ENCODE measurements at regions not wholly inside any gene's neighbourhood (a gene's known extent, or its start where the extent isn't known, plus 50 kb on each side); places are given as distances from the start of the nearest gene placed in this dataset.

DNA sequence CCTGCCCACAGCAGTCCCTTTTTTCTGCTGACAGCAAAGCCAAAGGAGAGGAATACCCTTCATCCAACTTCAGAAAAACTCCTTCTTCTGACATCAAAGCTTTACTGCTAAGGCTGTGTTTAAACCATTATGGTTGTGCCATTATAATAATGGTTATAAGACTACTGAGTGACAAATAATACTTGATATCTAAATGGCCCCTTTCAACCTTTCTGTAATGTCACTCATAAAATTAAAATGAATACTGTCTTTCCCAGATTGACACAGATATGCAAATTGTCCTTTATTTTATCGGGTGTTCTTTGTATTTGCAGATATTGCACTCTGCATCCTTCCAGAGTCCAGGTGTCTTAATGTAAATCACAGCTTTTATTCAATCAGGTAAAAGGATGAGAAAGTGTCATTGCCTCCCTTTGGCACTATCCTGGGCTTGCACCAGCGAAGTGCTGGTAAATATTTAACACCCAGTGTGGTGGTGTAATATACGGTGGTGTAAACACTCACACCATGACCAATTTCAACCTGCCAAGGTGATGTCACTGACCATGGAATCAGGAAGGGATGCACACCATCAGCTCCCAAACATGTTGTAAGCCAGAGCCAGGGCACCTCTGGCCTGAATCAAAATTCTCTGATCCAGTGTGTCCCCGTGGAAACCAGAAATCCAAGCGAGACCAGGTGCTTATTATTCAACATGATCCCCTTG is 139.4 kb upstream of the TENM3 start:
- DNase-seq (ENCODE audit: extremely low read depth, low read depth), result no peak
- TF ChIP-seq, protein P1, sequence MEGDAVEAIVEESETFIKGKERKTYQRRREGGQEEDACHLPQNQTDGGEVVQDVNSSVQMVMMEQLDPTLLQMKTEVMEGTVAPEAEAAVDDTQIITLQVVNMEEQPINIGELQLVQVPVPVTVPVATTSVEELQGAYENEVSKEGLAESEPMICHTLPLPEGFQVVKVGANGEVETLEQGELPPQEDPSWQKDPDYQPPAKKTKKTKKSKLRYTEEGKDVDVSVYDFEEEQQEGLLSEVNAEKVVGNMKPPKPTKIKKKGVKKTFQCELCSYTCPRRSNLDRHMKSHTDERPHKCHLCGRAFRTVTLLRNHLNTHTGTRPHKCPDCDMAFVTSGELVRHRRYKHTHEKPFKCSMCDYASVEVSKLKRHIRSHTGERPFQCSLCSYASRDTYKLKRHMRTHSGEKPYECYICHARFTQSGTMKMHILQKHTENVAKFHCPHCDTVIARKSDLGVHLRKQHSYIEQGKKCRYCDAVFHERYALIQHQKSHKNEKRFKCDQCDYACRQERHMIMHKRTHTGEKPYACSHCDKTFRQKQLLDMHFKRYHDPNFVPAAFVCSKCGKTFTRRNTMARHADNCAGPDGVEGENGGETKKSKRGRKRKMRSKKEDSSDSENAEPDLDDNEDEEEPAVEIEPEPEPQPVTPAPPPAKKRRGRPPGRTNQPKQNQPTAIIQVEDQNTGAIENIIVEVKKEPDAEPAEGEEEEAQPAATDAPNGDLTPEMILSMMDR (IDR thresholded peaks at IDR 0.05; ENCODE audit: low read depth, low read length, missing control alignments), result no peak
- H3K4me3 ChIP-seq (replicated peaks; ENCODE audit: low read depth, low read length), result no peak overlapping the region

DNA sequence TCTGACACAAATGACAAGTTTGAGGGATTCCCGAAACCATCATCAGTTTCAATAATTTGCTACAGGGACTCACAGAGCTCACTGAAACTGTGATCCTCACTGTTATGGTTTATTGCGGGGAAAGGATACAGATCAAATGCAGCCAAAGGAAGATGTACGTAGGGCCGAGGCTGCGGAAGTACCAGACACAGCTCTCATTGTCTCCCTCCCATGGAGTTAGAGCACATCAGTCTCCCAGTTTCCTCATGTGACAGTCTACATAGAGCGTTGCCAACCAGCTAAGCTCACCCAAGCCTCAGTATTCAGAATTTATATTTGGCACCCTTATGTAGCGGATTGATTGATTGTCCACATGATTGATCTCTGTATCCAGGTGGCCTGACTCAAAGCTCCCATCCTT is 137.8 kb upstream of the TENM3 start:
- no peak for DNase-seq (ENCODE audit: extremely low read depth, low read depth)
- TF ChIP-seq, protein P1 (IDR thresholded peaks at IDR 0.05; ENCODE audit: low read depth, low read length, missing control alignments), result no peak
- no peak overlapping the region for H3K4me3 ChIP-seq (replicated peaks; ENCODE audit: low read depth, low read length)

DNA sequence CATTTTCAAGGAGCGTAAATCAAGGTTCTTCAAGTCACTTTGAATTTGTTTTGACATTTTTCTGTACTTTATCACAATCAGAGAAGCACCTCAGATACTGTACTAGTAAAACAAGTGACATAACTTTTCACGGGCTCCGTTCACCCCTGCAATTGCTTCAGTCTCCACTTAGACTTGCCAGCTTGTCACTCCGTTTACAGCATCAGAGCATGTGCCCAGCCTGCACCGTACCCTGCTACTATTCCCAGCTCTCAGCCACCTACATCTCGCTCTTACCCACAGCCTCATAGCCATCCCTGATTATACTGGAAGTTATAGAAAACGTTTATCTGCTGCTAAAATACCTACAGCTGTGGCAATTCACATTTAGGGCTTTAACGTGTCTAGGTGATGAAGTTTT is 135.3 kb upstream of the TENM3 start:
- DNase-seq (ENCODE audit: extremely low read depth, low read depth), result no peak
- TF ChIP-seq, protein P1 (IDR thresholded peaks at IDR 0.05; ENCODE audit: low read depth, low read length, missing control alignments), result no peak
- H3K4me3 ChIP-seq (replicated peaks; ENCODE audit: low read depth, low read length), result no peak overlapping the region

DNA sequence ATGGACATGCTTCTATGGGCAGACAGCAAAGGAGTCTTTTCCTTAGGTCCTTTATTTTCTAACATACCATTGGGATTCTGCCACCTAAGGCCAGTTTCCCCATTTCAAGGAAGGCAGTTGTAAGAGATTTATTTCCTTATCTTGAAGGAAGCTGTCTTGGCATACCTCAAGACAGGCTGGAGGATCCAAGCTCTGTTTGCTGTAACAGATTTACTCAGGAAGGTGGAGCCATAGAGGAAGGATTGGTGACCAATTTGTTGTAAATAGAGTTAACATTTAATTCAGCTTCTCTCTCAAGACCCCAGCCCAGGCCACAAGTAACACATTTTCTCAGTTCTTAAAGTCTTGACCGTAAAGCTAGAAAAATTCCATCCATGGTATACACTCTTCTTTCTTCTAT is 131.6 kb upstream of the TENM3 start:
- TF ChIP-seq, protein P1 (IDR thresholded peaks at IDR 0.05; ENCODE audit: low read depth, low read length, missing control alignments), result no peak
- H3K4me3 ChIP-seq (replicated peaks; ENCODE audit: low read depth, low read length), result no peak overlapping the region

DNA sequence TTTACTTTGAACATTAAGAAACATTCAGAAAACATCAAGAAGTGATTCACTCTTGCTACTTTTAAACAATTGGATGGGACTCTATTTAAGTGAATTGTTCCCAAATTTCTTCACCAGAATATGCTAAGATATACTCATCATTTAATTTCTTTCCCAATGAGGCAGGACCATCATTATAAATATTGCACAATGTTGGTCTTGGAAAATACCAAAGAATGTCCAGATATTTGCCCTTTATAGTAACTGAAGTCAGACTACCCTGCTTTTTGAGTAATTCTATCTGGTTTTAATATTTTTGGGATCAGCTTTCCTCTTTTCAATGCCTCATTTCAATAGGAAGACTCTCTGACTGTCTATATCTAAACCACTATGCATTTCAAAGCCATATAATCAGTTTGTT is 129.4 kb upstream of the TENM3 start:
- DNase-seq (ENCODE audit: extremely low read depth, low read depth), result no peak
- H3K4me3 ChIP-seq (replicated peaks; ENCODE audit: low read depth, low read length), result no peak overlapping the region
- TF ChIP-seq, protein P1 (IDR thresholded peaks at IDR 0.05; ENCODE audit: low read depth, low read length, missing control alignments), result no peak

More for the DNA sequence above, 131.6 kb upstream of the TENM3 start:
- no peak for DNase-seq (ENCODE audit: extremely low read depth, low read depth)

DNA sequence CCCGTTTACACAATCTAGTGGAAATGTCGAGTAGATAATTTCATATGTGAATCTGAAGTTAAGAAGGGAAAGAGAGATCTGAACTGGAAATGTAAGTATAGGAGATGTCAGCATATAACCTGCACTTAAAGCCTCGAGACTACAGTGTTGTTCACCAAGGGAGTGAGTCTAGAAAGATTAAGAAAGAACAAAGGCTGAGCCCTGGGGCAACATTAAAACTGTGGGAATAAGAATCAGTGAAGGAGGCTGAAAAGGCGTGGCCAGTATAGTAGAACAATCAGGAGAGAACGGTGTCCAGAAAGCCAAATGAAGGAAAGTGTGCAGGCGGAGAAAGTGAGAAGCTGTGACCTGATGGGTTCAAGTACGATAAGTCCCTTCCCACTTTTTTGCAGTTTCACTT is 118.8 kb upstream of the TENM3 start:
- TF ChIP-seq, protein P1 (IDR thresholded peaks at IDR 0.05; ENCODE audit: low read depth, low read length, missing control alignments), result no peak
- H3K4me3 ChIP-seq (replicated peaks; ENCODE audit: low read depth, low read length), result no peak overlapping the region

DNA sequence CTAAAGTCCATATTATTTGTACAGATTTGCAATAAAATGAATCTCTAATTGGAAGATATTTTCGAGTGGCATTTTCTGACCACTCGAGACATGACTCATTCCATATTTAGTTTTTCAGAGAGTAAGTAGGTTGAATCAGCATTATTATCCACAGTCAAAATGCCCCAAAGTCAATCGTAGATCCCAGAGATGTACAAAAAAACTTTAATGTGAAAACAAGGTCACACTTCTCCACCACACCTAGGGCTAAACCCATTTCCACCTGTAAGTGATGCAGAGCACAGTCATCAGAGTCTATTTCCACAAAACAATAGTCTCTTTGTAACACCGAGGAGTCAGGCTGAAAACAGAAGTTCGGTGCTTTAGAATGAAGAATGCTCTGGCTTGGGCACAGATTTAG is 117.1 kb upstream of the TENM3 start:
- H3K4me3 ChIP-seq (replicated peaks; ENCODE audit: low read depth, low read length), result no peak overlapping the region
- no peak for DNase-seq (ENCODE audit: extremely low read depth, low read depth)
- TF ChIP-seq, protein P1 (IDR thresholded peaks at IDR 0.05; ENCODE audit: low read depth, low read length, missing control alignments), result no peak

More for the DNA sequence above, 118.8 kb upstream of the TENM3 start:
- DNase-seq (ENCODE audit: extremely low read depth, low read depth), result no peak

Data from HFF-Myc (cell line).